ENCODE measurements at regions not wholly inside any gene's neighbourhood (a gene's known extent, or its start where the extent isn't known, plus 50 kb on each side); places are given as distances from the start of the nearest gene placed in this dataset.

GRCh38 chr17:70920416-70920815, 751.1 kb downstream of the KCNJ2 start:
- DNase-seq (ENCODE audit: low spot score) (no peak), ATAC-seq (no peak)
- Histone ChIP-seq H4K20me1 (replicated peaks; ENCODE audit: insufficient read depth) (no peaks in the 10 kb centered on the region), H3K27me3 (ENCODE audit: insufficient read depth) (no peaks in the 10 kb centered on the region), H3K4me3 (no peak overlapping the region), H3K27ac (ENCODE audit: low read depth) (no peak overlapping the region), H3K4me1 (ENCODE audit: insufficient read depth) (no peaks in the 10 kb centered on the region), H2AFZ (no peak overlapping the region), H3K4me2 (no peak overlapping the region), H3K79me2 (replicated peaks; ENCODE audit: insufficient read depth) (no peaks in the 10 kb centered on the region), H3K36me3 (ENCODE audit: insufficient read depth) (peaks cover 4% of the 10 kb centered on the region; the same call in 1 of the 2 replicates), H3F3A (replicated peaks; ENCODE audit: low read depth) (no peaks in the 10 kb centered on the region), H3K9me2 (ENCODE audit: insufficient read depth) (no peaks in the 10 kb centered on the region; the same call in none of the 2 replicates)
- Mint-ChIP-seq H3K36me3 (ENCODE audit: low read depth) (peaks cover 26% of the 10 kb centered on the region), H3K27ac (no peak overlapping the region), H3K9me3 (peaks cover 41% of the 10 kb centered on the region), H3K27me3 (ENCODE audit: insufficient read depth, low read depth, poor library complexity) (peaks cover 8% of the 10 kb centered on the region), H3K4me1 (no peaks in the 10 kb centered on the region; the same call in 2 of the 3 replicates), H3K4me3 (no peak overlapping the region)
- no peak for TF ChIP-seq NANOG (IDR thresholded peaks at IDR 0.05; ENCODE audit: borderline replicate concordance)
- TF ChIP-seq ETS1 (IDR thresholded peaks at IDR 0.05), result no peak
- TF ChIP-seq, protein P1, sequence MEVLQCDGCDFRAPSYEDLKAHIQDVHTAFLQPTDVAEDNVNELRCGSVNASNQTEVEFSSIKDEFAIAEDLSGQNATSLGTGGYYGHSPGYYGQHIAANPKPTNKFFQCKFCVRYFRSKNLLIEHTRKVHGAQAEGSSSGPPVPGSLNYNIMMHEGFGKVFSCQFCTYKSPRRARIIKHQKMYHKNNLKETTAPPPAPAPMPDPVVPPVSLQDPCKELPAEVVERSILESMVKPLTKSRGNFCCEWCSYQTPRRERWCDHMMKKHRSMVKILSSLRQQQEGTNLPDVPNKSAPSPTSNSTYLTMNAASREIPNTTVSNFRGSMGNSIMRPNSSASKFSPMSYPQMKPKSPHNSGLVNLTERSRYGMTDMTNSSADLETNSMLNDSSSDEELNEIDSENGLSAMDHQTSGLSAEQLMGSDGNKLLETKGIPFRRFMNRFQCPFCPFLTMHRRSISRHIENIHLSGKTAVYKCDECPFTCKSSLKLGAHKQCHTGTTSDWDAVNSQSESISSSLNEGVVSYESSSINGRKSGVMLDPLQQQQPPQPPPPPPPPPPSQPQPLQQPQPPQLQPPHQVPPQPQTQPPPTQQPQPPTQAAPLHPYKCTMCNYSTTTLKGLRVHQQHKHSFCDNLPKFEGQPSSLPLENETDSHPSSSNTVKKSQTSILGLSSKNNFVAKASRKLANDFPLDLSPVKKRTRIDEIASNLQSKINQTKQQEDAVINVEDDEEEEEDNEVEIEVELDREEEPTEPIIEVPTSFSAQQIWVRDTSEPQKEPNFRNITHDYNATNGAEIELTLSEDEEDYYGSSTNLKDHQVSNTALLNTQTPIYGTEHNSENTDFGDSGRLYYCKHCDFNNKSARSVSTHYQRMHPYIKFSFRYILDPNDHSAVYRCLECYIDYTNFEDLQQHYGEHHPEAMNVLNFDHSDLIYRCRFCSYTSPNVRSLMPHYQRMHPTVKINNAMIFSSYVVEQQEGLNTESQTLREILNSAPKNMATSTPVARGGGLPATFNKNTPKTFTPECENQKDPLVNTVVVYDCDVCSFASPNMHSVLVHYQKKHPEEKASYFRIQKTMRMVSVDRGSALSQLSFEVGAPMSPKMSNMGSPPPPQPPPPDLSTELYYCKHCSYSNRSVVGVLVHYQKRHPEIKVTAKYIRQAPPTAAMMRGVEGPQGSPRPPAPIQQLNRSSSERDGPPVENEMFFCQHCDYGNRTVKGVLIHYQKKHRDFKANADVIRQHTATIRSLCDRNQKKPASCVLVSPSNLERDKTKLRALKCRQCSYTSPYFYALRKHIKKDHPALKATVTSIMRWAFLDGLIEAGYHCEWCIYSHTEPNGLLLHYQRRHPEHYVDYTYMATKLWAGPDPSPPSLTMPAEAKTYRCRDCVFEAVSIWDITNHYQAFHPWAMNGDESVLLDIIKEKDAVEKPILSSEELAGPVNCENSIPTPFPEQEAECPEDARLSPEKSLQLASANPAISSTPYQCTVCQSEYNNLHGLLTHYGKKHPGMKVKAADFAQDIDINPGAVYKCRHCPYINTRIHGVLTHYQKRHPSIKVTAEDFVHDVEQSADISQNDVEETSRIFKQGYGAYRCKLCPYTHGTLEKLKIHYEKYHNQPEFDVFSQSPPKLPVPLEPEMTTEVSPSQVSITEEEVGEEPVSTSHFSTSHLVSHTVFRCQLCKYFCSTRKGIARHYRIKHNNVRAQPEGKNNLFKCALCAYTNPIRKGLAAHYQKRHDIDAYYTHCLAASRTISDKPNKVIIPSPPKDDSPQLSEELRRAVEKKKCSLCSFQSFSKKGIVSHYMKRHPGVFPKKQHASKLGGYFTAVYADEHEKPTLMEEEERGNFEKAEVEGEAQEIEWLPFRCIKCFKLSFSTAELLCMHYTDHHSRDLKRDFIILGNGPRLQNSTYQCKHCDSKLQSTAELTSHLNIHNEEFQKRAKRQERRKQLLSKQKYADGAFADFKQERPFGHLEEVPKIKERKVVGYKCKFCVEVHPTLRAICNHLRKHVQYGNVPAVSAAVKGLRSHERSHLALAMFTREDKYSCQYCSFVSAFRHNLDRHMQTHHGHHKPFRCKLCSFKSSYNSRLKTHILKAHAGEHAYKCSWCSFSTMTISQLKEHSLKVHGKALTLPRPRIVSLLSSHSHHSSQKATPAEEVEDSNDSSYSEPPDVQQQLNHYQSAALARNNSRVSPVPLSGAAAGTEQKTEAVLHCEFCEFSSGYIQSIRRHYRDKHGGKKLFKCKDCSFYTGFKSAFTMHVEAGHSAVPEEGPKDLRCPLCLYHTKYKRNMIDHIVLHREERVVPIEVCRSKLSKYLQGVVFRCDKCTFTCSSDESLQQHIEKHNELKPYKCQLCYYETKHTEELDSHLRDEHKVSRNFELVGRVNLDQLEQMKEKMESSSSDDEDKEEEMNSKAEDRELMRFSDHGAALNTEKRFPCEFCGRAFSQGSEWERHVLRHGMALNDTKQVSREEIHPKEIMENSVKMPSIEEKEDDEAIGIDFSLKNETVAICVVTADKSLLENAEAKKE (CRISPR knock-in tag; IDR thresholded peaks at IDR 0.05), result no peak

- peaks cover 4% of the 10 kb centered on the region; the same call in 1 of the 2 replicates for H3K36me3 ChIP-seq (ENCODE audit: insufficient read depth)
- ATAC-seq (no peak), DNase-seq (ENCODE audit: low spot score) (no peak)
- Mint-ChIP-seq H3K27me3 (ENCODE audit: insufficient read depth, low read depth, poor library complexity) (peaks cover 5% of the 10 kb centered on the region), H3K4me1 (no peaks in the 10 kb centered on the region; the same call in 2 of the 3 replicates), H3K36me3 (ENCODE audit: low read depth) (peaks cover 17% of the 10 kb centered on the region), H3K27ac (no peak overlapping the region), H3K9me3 (peaks cover 27% of the 10 kb centered on the region), H3K4me3 (no peak overlapping the region)
- H4K20me1 ChIP-seq (replicated peaks; ENCODE audit: insufficient read depth), result no peaks in the 10 kb centered on the region
- no peak overlapping the region for H3K27ac ChIP-seq (ENCODE audit: low read depth)
- H3K79me2 ChIP-seq (replicated peaks; ENCODE audit: insufficient read depth), result no peaks in the 10 kb centered on the region
- H3K4me3 ChIP-seq, result no peak overlapping the region
- H3K9me2 ChIP-seq (ENCODE audit: insufficient read depth), result no peaks in the 10 kb centered on the region; the same call in 1 of the 2 replicates
- H3K4me2 ChIP-seq, result no peak overlapping the region
- H2AFZ ChIP-seq, result no peak overlapping the region
- no peaks in the 10 kb centered on the region for H3K4me1 ChIP-seq (ENCODE audit: insufficient read depth)
- H3F3A ChIP-seq (replicated peaks; ENCODE audit: low read depth), result no peaks in the 10 kb centered on the region
- no peaks in the 10 kb centered on the region for H3K27me3 ChIP-seq (ENCODE audit: insufficient read depth)
- TF ChIP-seq CTCF (conservative IDR thresholded peaks at IDR 0.05; ENCODE audit: low read depth in 2 of 2) (no peak), STAT1 (IDR thresholded peaks at IDR 0.05; ENCODE audit: unreplicated experiment) (no peak), REST (IDR thresholded peaks at IDR 0.05; ENCODE audit: unreplicated experiment) (no peak), ZNF114 (CRISPR knock-in tag; IDR thresholded peaks at IDR 0.05) (no peak), EZH2phosphoT487 (IDR thresholded peaks at IDR 0.05; ENCODE audit: unreplicated experiment) (no peak), CREB1 (CRISPR knock-in tag; IDR thresholded peaks at IDR 0.05; ENCODE audit: low read depth) (no peak), EZH2 (IDR thresholded peaks at IDR 0.05; ENCODE audit: low read depth, unreplicated experiment) (no peak)
Measured at GRCh38 chr17:70922268-70922667, 752.9 kb downstream of the KCNJ2 start.

Data from GM23338 (cell line).